Stimulated activated CD8-positive, alpha-beta memory T cell treated with anti-CD3 and anti-CD28 coated beads, Interleukin-7, amount 100 ng/mL, for 4 hours (primary cell): ENCODE measurements at regions not wholly inside any gene's neighbourhood (a gene's known extent, or its start where the extent isn't known, plus 50 kb on each side); places are given as distances from the start of the nearest gene placed in this dataset.
"Not testable (repeated sequence)": the region's sequence is repeated elsewhere in the genome, so short reads cannot be mapped to it uniquely, and the experiment has no call there.

Source experiments
- DNase-seq, 2 donors: peaks; one replicate each; pipeline ENCODE4 v3.0.0-alpha.2; 2020; ENCODE audit warnings: low read depth in 2 of 2

DNA sequence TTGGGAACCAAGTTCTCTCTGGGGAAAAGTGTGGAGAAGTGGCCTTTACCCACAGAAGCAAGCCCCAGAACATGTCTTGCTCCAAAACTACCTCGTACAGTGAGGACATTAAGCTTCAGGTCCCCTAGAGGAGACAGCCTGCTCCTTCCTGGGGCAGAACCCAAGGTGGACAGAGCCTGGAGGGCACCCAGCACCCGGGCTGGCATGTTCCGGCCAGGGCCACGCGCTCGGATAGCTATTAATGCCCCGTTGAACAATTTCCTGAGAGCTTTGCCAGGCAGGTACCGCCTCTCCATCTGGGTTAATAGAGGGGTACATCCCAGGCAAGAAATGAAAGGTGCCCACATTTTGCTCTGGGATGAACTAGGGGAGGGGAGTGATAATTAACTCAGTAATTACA, 169.0 kb upstream of the GRK3 start:
- no peak for DNase-seq

DNA sequence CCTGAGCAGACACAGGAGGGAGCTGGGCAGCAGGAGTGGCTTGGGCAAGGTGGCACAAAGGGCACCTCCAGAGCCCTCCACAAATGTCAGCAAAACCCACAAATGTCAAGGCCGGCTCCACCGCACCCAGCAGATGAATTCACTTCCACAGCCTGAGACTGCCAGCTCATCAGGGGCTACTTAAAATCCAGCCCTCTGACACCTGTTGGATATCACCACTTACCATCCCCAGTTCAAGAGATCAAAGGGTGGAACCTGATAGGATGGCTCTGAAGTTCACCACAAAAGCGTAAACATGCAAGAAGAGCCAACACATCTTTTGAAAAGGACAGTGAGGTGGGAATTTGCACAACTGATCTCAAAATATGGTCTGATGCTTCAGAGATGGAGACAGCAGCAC, 168.6 kb upstream of the GRK3 start:
- DNase-seq: no peak

DNA sequence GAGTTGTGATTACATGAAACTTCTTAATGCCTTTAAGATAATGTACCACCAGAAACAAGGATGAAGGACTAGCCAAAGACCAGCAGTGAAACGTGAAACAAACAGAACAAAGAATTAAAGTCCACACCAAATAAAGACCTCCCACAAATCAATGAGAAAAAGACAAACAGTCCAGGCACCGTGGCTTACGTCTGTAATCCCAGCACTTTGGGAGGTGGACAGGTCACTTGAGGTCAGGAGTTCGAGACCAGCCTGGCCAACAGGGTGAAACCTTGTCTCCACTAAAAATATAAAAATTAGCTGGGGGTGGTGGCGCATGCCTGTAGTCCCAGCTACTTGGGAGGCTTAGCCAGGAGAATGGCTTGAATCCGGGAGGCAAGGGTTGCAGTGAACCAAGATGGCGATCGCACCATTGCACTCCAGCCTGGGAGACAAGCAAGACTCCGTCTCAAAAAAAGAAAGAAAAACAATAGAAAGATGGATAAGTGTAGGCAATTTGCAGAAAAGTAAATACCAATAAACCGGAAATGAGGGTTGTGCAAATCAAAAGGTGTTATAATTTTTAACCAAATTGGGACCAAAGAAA, 167.8 kb upstream of the GRK3 start:
- no peak for DNase-seq

DNA sequence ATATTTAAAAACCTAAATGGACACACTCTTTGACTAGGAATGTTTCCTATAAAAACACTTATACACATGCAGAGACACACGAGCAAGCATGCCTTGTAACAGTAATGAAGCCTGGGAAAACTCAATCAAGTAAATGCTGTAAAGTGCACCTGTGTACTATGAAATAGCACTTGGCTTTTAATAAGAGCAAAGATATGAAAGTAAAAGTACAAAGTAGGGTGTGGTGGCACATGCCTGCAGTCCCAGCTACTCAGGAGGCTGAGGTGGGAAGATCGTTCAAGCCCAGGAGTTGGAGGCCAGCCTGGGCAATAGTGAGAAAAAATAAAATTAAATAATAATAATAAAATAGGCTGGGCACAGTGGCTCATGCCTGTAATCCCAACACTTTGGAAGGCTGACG, 166.9 kb upstream of the GRK3 start:
- no peak for DNase-seq

DNA sequence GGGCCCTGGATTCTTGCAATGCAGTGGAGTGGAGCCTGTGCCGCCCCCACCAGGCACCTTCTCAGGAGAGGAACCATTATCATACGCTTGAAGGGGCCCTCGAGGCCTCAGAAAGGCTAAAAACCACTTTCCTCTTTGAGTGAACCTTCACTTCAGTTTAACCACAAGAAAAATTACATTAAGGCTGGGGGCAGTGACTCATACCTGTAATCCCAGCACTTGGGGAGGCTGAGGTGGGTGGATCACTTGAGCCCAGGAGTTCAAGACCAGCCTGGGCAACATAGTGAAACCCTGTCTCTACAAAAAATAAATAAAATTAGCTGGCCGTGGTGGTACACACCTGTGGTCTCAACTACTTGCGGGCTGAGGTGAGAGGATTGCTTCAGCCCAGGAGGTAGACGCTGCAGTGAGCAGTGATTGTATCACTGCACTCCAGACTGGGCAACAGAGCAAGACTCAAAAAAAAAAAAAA, 165.8 kb upstream of the GRK3 start:
- not testable (repeated sequence) for DNase-seq

DNA sequence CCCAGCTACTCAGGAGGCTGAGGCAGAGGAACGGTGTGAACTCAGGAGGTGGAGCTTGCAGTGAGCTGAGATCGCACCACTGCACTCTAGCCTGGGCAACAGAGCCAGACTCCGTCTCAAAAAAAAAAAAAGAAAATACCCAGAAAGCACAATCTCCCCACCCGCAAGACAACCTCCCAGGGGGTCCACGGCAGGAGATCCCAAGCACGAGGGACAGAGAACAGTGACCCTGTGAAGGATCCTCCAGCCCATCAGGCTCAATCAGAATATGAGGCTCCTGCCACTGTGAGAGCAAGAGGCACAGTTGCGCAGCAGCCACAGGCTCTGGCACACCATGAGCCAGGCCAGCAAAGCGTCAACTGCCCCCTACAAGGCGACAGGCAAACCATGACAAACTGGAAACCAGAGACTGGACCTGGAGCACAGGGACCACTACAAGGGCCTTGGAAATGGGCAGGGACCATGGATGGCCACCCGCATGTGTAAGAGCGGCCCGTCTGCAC, 164.8 kb upstream of the GRK3 start:
- DNase-seq: no peak

DNA sequence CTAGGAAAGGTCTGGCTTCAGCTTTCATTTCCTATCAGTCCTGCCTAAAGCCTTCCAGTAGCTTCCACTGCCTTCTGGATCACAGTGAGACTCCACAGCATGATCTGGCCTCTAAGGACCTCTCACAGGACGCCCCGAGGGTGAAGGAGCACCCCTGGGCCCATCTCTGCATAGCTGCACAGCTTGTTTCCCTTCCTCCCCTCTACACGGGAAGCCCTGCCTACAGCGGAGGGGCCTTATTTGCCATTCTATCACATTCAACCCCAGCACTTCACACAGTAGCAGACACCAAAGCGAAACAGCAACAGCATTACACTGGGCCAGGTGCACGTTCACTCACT, 162.3 kb upstream of the GRK3 start:
- DNase-seq: no peak

DNA sequence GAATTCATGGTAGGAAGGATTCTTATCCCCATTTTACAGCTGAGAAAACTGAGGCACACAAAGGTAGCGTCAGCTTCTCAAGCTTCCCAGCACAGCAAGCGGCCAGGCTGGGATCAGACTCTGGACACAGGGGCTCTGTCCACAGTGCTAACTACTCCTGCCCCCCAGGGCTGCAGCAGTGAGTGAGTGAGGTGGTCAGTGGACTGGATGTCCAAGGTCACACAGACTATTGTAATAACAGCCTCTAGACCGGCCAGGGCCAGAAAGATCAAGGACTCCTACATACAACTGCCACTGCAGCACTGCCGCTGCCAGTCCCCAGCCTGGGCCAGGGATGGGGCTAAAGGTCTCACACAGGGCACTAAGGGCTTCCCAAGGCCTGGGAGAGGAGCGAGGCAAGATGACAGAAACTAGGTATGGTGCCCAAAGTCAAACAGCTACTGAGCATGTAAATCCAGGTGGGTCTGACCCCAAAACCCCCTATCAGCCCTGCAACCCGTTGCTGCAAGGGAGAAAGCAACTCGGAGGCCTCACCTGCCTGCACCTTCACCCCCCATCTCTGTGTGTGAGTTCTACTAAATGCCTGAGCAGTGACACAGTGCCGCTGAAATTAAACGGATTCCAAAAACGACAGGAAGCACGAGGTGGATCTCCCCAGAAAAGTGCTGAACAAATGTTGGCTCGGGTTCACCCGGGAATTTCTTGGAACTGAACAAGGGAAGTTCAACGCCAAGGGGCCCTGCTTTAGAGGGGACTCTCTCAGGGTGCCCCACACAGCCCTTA, 161.8 kb upstream of the GRK3 start:
- DNase-seq: no peak

DNA sequence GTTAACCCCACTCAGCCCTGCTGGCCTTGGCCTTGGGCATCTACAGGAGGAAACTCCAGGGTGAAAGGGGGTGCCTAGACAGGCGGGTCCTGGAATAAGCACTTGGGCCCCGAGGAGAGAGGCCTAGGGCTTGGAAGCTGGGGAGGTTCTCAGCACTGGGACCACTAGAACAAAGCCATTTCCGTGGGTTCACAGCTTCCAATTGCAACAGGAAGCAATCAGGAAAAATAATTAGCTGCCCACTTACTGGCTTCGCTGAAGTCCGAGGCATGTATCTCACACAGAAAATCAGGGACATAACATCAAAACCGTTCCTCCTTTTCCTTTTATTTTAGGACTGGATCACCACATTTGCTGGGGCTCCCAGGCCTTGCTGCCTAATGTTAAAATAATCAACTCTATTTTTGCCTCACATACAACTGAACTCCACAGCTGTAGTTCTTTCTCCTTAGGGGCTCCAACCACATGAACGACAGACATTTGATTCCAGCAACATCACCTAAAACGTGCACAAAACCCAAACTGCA, 161.1 kb upstream of the GRK3 start:
- DNase-seq: no peak

DNA sequence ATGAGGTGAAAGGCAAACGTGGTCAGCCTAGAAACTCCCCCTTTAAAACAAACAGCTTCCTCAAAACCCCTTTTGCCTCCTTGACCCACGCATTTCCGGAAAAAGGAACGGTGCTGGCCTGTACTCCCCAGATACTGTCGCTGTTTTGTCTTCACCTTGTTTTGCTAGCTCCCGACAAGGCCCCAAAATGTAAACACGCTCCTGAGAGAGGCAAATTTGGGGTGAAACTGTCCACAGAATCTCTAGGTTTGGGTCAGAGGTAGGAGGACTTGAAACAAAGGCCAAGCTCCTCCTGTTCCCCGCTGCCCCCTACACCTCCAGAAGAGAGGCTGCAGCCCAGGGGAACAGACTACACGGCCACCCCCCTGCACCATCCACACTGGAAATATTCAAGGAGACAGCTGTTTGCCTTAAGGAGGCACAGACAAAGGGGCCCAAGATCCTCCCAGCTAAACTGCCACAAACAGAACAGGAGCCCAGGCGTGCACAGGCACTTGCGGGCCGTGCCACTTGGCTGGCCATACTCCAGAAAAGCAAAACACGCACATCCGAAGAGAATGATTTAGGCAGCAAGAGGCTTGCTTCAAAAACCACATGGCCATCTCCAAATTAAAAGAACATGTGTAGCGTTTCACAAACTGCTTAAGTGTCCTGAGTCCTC, 160.5 kb upstream of the GRK3 start:
- DNase-seq: no peak

DNA sequence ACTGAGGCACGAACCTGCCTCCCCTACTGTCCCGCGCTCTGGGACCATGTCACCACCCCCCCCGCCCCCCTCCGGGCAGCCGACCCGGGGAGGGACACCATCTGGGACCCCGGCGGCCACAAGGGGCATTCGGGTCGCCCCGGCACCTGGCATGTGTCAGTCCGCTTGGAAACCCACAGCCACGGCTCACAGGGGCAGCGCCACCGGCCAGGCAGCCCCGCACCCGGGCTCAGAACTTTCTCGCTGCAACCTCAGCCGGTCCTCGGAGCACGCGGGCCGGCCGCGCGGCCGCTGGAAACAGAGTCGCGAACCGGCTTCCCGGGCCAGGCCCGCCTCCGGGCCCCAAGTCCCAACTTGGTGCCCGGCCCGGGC, 159.9 kb upstream of the GRK3 start:
- no peak for DNase-seq

DNA sequence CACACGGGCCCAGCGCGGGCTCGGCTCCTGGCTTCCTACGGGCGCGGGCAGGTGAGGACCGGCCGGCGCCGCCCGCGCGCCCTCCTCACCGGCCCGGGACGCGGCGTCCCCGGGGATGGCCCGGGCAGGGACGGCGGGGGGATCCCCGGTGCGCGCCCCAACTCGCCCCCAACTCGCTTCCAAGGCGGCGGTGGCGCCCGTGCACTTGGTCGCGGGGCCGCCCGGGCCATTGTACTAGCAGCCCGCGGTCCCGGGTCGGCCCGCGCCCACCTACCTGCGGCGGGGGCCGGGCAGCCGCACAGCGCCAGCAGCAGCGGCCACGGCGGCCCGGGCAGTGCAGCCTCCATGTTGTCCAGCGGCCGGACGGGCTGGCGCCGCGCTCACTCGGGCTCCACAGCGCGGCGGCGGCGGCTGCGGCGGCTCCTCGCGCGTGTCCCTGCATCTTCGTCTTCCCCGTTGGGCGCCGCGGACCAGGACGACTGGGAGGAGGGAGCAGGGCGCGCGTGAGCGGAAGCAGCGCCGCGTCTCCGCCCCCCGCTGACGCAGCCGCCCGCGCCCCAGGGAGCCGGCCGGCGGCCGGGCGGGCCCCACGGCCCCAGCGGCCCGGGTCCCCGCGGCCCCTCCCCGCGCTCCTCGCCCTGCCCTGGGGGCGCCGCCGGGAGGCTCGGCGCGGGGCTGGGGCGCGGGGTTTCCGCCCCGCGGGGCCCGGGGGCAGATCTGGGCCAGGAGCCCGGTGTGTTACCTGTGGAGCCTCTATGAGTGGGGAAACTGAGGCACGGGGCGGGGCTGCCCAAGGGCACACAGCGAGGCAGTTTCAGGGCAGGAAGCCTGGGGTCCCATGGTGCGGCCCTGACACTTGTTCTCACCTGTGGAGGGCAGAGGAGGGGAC, 159.3 kb upstream of the GRK3 start:
- peak; percentile 13 to 62 for DNase-seq

DNA sequence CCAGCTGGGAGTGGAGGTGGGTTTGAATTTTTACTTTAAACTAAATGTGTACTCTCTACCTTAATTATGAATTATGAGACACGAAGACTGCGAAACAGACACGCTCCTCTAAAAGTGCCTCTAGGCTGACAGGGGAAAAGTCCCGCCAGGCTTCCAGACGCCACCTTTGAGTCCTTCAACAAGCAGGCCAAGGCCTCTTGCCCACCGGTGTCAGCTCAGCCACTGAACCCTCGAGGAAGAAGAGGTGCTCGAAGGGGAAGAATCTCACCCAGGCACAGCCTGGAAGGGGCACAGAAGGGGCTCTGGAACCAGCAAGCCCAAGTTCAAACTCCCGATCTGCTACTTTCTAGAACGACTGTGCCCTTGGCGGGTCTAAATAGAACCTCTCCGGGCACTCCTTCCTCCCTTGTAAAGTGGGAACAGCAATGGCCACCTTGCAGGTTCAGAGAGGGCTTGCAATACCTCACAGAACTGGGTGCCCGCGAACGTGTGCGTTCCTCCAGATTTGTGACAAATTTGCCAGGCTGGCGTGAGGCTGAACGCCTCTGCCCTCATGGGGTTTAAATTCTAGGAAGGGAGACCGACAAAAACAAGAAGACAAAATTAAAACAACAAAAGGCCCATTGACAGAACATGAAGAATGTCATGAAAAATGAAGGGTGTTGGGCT, 158.5 kb upstream of the GRK3 start:
- no peak for DNase-seq

DNA sequence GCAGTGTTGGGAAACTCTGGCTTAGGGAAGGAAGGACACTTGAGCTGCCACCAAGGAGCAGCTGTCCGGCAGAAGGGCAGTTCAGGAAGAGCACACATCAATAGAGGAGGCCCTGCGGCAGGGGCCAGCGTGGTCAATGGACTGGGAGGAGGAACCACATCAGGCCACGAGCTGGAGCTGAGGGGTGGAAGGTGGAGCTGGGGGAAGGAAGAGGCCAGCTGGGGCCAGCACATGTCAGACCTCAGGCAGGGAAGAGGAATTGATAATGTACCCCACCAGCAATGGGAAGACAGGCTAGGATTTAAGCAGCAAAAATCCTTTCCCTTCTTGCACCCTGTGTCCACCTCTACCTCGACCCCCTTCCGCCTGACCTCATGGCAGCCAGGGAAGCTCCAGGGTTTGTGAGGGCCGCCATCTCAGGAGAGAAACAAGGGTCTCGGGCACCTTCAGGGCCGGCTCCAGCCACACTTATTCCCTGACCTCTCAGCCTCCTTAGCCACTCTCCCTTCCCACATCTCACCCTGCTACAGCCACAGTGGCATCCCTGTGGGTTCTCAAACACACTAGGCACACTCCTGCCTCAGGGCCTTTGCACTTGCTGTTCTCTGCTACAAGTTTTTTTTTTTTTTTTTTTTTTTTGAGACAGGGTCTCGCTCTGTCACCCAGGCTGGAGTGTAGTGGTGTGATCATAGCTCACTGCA, 157.8 kb upstream of the GRK3 start:
- no peak for DNase-seq

DNA sequence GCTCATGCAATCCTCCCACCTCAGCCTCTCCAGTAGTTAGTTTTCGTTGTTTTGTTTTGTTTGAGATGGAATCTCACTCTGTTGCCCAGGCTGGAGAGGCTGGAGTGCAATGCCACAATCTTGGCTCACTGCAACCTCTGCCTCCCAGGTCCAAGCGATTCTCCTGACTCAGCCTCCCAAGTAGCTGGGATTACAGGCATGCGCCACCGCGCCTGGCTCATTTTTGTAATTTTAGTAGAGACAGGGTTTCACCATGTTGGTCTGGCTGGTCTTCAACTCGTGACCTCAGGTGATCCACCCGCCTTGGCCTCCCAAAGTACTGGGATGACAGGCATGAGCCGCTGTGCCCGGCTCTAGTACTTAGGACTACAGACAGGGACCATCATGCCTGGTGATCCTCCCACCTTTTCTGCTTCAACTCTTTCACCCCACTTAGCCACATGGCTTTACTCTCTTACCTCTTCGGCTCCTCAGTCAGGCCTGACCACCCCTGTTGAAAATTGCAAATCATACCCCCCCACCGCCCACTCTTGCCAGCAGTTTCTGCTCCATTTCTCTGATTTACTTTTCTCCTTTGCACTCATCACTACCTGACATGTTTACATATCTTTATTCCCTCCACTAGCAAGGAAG, 157.1 kb upstream of the GRK3 start:
- no peak for DNase-seq

DNA sequence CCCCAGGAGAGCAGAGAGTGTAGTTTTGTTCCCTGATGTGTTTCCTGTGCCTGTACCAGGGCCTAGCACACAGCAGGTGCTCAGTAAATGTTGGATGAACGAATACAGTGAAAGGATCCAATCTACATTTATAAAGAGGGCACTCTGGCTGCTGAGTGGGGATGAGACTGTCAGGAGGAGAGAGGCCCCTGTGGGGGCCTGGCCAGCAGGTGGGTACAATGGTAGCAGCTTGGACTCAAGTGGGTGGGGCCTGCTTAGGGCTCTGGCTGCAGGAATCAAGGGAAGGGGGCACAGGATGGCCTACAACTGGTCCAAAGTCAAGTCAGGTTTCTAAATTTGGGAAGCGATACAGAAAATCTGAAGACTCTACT, 156.6 kb upstream of the GRK3 start:
- no peak for DNase-seq

DNA sequence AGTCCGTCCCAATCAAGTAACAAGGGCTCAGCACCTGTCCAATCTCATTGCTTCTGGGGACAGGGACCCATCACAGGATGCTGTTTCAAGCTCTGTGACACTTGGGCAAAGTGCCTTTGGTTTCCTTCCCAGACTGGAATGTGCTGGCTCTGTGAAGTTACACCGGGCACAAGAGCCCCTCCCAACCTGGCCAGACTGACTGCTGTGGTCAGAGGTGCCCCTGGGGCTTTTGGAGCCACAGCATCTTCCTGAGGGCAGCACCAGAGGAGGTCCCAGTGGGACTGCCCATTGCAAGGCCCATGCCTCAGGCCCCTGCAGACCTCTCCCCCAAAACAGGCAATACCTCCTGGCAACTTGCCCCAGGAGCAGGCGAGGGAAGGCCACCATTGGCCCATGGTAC, 155.2 kb upstream of the GRK3 start:
- DNase-seq: no peak

DNA sequence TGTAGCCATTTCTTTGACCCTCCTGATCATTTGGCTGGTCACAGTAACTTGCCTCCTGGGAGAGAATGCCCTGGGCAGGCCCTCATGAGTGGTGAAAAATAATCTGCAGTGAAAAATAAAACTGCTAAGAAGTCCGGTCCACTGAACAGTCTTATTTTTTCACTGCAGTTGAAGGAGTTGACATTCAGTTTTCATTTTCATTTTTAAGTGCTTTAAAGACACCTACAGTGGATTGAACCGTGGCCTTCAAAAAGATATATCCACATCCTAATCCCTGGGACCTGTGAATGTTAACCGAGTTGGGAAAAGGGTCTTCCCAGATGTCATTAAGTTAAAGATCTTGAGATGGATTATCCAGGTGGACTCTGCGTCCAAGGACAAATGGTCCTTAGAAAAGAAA, 153.6 kb upstream of the GRK3 start:
- DNase-seq: no peak

DNA sequence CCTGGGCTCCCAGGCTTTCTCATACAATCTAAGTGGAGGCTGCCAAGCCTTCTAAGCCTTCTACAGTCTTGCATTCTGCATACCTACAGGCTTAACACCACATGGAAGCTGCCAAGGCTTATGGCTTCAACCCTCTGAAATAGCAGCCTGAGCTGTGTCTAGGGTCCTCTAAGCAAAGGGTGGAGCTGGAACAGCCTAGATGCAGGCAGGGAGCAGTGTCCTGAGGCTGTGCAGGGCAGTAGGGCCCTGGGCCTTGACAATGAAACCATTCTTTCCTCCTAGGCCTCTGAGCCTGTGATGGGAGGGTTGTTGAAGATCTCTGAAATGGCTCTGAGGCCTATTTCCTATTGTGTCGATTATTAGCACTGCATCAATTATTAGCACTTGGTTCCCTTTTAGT, 150.9 kb upstream of the GRK3 start:
- no peak for DNase-seq

DNA sequence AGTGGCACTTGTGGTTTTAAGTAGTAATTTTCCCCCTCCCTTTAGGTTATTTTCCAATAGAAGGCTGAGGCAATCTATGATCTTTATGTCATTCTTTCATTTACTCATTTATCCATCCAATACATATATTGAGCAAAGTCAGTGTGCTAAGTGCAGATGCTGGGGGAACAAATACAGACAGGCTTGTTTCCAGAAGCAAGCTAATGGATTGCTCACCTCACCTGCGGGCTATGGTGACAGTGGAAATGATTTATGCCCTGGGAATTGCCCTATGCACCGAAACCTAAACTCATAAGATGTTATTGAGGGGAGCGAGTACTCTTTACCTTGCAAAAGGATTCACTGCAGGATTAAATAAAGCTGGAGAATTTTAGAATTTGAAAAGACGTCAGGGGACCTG, 148.7 kb upstream of the GRK3 start:
- not testable (repeated sequence) for DNase-seq
